Stimulated activated naive CD8-positive, alpha-beta T cell treated with anti-CD3 and anti-CD28 coated beads, Interleukin-15, Interleukin-2, amounts not matched to agents 100 ng/mL and 50 ng/mL, for 24 hours (primary cell): ENCODE measurements at regions not wholly inside any gene's neighbourhood (a gene's known extent, or its start where the extent isn't known, plus 50 kb on each side); places are given as distances from the start of the nearest gene placed in this dataset.

Experiments used
- H3K27ac Mint-ChIP-seq: one replicate; pipeline ENCODE4 v1.8.0; 2021; ENCODE audit warnings: mild to moderate bottlenecking, mixed read lengths
- H3K27me3 Mint-ChIP-seq: one replicate; pipeline ENCODE4 v1.8.0; 2021; ENCODE audit warnings: mixed read lengths
- H3K36me3 Mint-ChIP-seq: one replicate; pipeline ENCODE4 v1.8.0; 2021; ENCODE audit warnings: low read depth, mixed read lengths
- H3K4me1 Mint-ChIP-seq: one replicate; pipeline ENCODE4 v1.8.0; 2021; ENCODE audit warnings: low read depth, mixed read lengths
- H3K4me3 Mint-ChIP-seq: one replicate; pipeline ENCODE4 v1.8.0; 2021; ENCODE audit warnings: mild to moderate bottlenecking, mixed read lengths
- H3K9me3 Mint-ChIP-seq: one replicate; pipeline ENCODE4 v1.8.0; 2021; ENCODE audit warnings: mixed read lengths

DNA sequence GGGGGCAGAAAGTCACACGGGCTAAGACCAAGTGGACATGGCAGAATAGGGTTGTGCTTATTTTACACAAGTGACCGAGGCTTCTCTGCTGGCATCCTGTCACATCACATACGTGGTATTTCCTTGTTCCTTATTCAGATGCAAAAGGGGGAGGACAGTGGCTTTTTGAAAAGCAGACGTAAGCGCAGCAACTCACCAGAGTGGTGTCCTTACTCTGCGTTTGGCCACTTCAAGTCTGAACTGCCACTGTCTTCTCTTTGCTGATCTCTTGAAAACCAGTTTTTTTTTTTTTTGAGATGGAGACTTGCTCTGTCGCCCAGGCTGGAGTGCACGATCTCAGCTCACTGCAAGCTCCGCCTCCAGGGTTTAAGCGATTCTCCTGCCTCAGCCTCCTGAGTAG is 113.2 kb downstream of the SOX2 start:
- Mint-ChIP-seq H3K4me1 (no peaks in the 10 kb centered on the region), H3K27me3 (no peaks in the 10 kb centered on the region), H3K4me3 (no peak overlapping the region), H3K36me3 (no peaks in the 10 kb centered on the region), H3K27ac (no peak overlapping the region), H3K9me3 (peaks cover 3% of the 10 kb centered on the region)

DNA sequence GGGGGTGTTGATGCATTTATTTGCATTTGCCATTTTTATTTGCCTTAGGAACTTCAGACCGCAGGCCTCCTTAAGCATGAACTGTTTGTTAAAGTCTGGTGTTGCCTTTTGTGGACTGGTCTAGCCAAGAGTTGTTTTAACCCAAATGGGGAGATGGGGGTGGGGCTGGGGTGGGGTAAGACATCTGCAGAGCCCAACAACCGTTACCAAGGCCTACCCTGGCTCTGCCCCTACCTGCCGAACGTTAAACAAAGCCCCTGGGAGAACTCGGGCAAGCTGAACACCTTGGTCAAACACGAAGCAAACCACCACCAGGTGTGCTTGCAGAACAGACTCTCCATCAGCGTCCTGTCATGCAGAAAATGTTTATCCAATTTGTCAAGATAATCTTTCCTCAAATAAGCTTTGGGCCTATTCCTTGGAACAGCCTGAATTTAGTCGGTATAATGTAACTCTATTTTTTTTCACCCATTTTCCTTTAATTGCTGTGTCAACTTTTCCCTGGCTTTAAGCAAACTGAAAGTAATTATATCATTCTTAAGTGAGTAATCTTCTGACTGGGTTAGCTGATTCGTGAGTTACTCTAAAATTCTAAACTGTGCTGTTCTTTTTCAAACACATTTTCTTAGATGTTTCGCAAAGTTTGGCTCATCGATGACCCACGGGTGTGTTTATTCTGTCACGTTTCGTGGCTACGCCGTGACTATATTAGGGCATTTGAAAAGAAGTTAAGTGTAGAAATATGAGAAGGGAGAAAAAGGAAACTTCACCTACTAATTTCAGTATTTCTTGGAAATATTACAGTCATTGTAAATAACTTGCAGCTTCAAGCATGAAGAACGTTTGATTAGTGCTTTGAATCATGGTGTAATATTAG is 127.6 kb downstream of the SOX2 start:
- Mint-ChIP-seq H3K9me3 (no peaks in the 10 kb centered on the region), H3K27ac (no peak overlapping the region), H3K27me3 (peaks cover 3% of the 10 kb centered on the region), H3K36me3 (no peaks in the 10 kb centered on the region), H3K4me1 (no peaks in the 10 kb centered on the region), H3K4me3 (no peak overlapping the region)

DNA sequence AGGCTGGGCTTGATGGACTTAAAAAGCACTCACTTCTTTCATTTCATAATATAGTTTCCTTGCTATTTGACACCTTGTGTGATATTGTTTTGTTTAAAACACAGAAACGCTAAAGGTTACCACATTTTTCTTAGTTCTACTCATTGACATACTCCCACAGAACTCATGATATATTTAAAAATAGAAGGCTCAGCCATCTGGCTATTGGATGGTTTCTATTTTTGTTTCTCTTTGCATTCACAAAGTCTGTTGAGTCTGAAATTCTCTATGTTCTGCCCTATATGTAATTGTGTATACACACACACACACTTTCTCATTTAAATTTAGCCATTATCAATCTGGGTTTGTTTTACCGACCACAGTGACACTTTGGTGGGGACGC is 128.2 kb downstream of the SOX2 start:
- Mint-ChIP-seq H3K27me3 (peaks cover 3% of the 10 kb centered on the region), H3K27ac (no peak overlapping the region), H3K4me1 (no peaks in the 10 kb centered on the region), H3K9me3 (no peaks in the 10 kb centered on the region), H3K4me3 (no peak overlapping the region), H3K36me3 (no peaks in the 10 kb centered on the region)

DNA sequence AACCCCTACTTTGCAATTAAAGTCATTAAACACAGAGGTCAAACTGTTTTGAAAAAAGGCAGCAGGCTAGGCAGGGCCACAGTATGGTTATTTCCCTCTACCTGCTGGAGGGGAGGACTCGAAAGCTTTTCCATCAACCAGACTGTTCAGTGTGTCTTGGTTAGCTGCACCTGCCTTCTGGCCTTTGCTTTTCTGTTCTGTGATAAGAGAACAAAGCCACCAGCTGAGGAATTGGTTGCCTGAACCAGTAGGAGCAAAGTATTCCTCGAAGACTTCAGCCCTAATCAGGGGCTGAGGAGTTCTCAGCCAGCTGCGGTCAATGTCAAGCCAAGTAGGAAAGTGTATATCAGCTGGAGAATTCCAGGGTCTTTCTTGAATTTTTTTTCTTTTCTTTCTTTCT is 132.5 kb downstream of the SOX2 start:
- Mint-ChIP-seq H3K9me3 (no peaks in the 10 kb centered on the region), H3K4me1 (no peaks in the 10 kb centered on the region), H3K4me3 (no peak overlapping the region), H3K27me3 (no peaks in the 10 kb centered on the region), H3K36me3 (no peaks in the 10 kb centered on the region), H3K27ac (no peak overlapping the region)

DNA sequence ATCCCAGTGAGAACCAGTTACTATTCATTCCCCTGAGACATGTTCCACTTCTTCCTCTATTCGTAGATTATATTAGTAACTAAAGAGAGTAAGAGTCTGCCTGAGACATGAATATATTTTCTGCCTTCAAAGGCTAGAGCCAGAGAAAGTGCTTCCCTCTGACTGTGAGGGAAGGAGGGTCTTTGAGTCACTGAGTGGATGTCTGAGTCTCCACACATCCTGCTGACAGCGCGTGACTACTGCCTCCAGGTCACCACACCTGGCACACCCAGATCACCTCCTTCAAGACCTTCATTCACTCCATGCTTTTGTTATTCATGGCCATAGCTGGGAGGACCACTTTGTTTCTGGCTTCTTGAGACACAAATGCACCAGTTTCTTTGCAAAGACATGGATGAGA is 135.6 kb downstream of the SOX2 start:
- H3K27ac Mint-ChIP-seq = no peak overlapping the region
- no peak overlapping the region for H3K4me3 Mint-ChIP-seq
- no peaks in the 10 kb centered on the region for H3K9me3 Mint-ChIP-seq
- H3K4me1 Mint-ChIP-seq = no peaks in the 10 kb centered on the region
- H3K27me3 Mint-ChIP-seq = no peaks in the 10 kb centered on the region
- H3K36me3 Mint-ChIP-seq = no peaks in the 10 kb centered on the region

DNA sequence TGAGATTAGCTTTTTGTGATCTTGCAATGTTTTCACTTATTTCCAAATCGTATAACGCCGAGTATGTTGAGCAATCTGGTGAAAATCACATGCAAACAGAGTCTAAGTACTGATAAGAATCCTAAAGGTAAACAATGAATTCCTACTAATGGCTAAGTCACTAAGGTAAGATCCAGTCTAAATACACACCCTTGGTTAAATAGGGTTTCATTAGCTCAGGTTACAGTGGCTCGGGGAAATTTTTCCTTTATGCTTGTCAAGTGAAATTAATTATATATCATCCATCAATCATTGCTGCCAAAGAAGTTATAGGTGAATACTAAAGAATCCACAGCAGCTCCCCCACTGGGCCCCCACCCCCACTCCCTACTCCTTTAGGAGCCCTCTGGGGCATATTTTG is 139.3 kb downstream of the SOX2 start:
- Mint-ChIP-seq H3K4me1 (no peaks in the 10 kb centered on the region), H3K4me3 (no peak overlapping the region), H3K27ac (no peak overlapping the region), H3K9me3 (no peaks in the 10 kb centered on the region), H3K36me3 (no peaks in the 10 kb centered on the region), H3K27me3 (no peaks in the 10 kb centered on the region)

DNA sequence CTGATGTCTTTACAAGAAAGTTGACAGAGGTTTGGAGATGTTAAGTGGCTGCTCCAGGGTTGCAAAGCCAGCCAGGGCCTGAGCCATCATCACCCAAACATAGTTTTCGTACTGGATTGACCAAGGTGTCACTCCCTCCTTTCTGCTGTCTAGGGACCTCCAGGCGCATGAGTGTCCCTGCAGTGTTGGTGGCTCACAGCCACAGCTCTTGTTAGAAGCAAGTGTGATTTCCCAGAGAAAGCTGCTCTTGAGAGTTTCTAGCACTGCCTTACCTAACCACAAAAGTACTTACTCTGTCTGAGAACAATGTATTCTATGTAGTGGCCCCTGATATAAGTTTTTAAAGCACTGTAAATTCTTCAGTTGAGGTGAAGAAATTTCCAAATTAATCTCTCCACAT is 144.1 kb downstream of the SOX2 start:
- Mint-ChIP-seq H3K4me1 (no peaks in the 10 kb centered on the region), H3K4me3 (no peak overlapping the region), H3K36me3 (no peaks in the 10 kb centered on the region), H3K27ac (no peak overlapping the region), H3K27me3 (no peaks in the 10 kb centered on the region), H3K9me3 (no peaks in the 10 kb centered on the region)

DNA sequence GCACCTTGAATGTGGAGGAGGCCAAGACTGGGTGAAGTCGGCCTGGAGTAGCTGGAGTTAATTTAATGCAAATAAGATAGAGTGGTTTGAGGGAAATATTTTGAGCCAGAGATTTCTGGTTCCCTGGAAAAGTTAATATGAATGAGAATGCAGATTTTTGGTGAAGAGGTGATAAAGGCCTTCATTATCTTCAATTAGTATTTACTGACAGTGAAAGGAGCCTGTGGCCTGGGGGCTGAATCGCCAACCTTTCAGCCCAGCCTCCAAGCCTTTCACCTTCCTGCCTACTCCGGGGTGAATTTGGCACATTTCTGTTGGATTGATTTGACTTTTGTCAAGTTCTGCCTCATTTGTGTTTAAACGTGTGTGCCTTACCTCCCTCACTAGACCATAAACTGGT is 147.8 kb downstream of the SOX2 start:
- Mint-ChIP-seq H3K9me3 (no peaks in the 10 kb centered on the region), H3K27ac (no peak overlapping the region), H3K4me1 (no peaks in the 10 kb centered on the region), H3K27me3 (no peaks in the 10 kb centered on the region), H3K36me3 (no peaks in the 10 kb centered on the region), H3K4me3 (no peak overlapping the region)

DNA sequence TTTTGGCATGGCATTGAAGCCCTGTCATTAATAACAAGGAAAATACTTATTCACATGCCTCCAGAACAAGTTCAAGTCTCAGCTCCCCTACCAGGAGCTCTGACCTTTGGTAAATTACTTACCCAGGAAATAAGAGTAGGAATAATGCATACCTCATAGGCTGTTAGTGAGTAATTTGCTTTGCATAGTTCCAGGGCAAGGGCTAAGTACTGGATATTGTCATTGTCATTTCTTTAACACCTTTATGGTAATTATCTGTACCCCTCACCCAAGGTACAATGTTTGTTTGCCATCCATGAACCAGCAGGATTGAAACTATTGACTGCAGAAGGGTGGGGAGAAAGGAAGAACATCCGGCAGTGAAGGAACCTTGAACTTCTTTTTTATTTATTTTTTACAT is 148.5 kb downstream of the SOX2 start:
- Mint-ChIP-seq H3K4me1 (no peaks in the 10 kb centered on the region), H3K27ac (no peak overlapping the region), H3K36me3 (no peaks in the 10 kb centered on the region), H3K4me3 (no peak overlapping the region), H3K27me3 (no peaks in the 10 kb centered on the region), H3K9me3 (no peaks in the 10 kb centered on the region)

DNA sequence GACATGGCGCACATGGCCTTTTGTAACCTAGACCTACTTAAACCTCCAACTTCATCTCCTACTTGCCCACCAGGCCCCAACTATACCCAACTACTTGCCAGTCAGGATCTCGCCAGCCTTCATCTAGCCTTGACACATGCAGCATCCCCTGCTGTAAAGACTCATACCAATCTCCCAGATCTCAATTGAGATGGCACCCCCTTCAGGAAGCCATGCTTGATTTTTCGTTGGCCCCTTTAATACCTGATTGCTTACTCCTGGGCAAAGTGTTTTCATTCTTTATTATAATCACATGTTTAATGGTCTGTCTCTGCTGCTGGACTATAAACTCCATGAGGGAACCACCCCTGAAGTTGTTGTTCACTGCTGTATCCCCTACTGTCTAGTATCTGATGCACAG is 150.8 kb downstream of the SOX2 start:
- H3K4me3 Mint-ChIP-seq = no peak overlapping the region
- H3K27me3 Mint-ChIP-seq = no peaks in the 10 kb centered on the region
- no peaks in the 10 kb centered on the region for H3K9me3 Mint-ChIP-seq
- H3K4me1 Mint-ChIP-seq = no peaks in the 10 kb centered on the region
- no peak overlapping the region for H3K27ac Mint-ChIP-seq
- H3K36me3 Mint-ChIP-seq = no peaks in the 10 kb centered on the region

DNA sequence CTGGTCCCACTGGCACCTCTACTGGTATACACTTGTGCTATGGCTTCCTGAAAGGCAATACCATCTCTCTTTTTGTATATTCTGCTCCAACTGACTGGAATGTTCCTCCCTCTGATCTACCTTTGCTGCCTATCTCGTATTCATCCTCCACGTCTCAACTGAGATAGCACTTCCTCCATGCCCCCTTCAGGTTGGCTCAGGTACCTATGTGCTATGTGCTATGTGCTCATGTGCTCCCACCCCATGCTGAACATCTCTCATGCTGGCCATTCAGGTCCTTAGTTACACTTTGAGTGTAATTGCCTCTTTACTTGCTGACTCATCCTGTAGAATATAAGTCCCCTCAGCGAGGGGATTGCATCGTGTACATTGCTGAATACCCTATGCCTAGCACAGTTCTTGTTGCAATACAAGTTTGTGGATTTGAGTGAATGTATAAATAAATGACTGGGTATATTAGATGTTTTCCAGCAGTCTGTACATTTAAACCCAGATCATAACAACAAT is 156.9 kb downstream of the SOX2 start:
- H3K4me1 Mint-ChIP-seq = no peaks in the 10 kb centered on the region
- H3K27ac Mint-ChIP-seq = no peak overlapping the region
- H3K27me3 Mint-ChIP-seq = peaks cover 3% of the 10 kb centered on the region
- H3K9me3 Mint-ChIP-seq = no peaks in the 10 kb centered on the region
- no peak overlapping the region for H3K4me3 Mint-ChIP-seq
- no peaks in the 10 kb centered on the region for H3K36me3 Mint-ChIP-seq

DNA sequence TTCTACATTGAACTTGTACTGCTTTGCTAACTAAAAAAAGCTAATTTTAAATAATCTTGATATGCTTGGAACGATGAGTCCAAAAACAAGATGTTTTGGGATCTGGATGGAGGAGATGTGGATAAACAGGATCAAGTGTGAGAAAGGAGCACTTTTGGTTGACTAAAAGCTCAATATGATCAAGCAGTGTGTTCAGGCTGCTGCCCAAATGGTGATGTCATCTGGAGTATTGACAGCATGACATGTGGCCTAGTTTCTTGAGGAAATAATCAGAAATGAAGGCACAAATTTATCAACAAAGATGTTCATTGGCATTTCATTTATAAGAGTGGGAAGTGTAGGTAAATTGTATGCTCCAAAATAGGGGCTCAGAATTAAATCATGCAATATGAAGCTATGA is 161.2 kb downstream of the SOX2 start:
- Mint-ChIP-seq H3K4me1 (no peaks in the 10 kb centered on the region), H3K9me3 (no peaks in the 10 kb centered on the region), H3K27me3 (peaks cover 3% of the 10 kb centered on the region), H3K4me3 (no peak overlapping the region), H3K27ac (no peak overlapping the region), H3K36me3 (no peaks in the 10 kb centered on the region)

DNA sequence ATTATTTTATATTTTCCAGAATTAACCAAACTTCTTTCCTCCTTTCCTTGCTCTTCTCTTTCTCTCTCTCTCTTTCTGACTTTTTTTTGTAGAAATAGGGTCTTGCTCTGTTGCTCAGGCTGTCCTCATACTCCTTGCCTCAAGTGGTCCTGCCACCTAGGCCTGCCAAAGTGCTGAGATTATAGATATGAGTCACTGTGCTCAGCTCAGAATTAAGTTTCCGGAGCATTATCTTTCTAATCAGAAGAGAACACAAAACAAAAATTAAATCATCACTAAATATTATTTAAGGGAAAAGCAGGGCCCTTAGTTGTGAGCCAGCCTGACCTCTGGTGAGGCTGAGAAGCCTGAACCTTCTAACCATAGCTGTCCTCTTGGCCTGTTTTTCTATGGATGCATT is 168.2 kb downstream of the SOX2 start:
- no peak overlapping the region for H3K4me3 Mint-ChIP-seq
- no peaks in the 10 kb centered on the region for H3K27me3 Mint-ChIP-seq
- H3K27ac Mint-ChIP-seq = no peak overlapping the region
- no peaks in the 10 kb centered on the region for H3K4me1 Mint-ChIP-seq
- no peaks in the 10 kb centered on the region for H3K36me3 Mint-ChIP-seq
- H3K9me3 Mint-ChIP-seq = no peaks in the 10 kb centered on the region

DNA sequence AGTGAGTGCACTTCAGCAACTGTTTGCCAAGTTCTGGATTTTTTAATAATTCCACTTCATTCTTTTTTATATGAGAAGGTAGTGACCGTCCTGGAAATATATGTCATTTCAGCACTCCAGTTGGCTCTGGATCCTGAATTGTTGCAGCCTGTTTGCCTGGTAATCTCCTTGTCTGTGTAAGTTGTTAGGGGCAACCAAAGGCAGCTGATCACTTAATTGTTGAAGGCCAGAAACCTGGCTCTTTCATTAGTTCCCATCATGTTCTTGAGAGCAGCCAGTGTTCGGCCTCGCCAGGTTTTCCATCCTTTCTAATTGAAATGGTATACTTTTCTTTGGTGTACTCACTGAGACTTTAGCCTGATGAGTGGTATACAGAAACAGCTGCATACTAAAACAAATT is 168.6 kb downstream of the SOX2 start:
- Mint-ChIP-seq H3K9me3 (no peaks in the 10 kb centered on the region), H3K4me1 (no peaks in the 10 kb centered on the region), H3K36me3 (no peaks in the 10 kb centered on the region), H3K27me3 (no peaks in the 10 kb centered on the region), H3K4me3 (no peak overlapping the region), H3K27ac (no peak overlapping the region)

DNA sequence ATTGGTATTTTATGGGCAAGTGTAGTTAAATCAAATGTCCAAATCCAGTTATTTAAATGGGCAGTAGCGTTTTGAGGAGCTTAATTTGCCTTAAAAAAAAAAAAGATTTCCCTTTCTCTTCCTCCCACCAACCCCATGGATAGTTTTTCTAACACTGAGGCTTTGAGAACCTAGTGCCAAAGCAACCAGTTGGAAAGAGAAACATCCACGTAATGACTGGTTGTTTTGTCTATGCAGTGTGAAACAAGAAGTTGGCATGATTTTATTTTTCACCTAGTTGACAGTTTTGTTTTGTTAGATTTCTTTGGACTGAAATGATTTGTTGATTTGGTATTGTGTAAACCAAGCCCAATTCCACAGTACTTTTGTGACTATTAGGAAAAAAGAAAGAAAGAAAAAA is 170.0 kb downstream of the SOX2 start:
- no peaks in the 10 kb centered on the region for H3K9me3 Mint-ChIP-seq
- no peaks in the 10 kb centered on the region for H3K27me3 Mint-ChIP-seq
- H3K27ac Mint-ChIP-seq = no peak overlapping the region
- H3K4me1 Mint-ChIP-seq = no peaks in the 10 kb centered on the region
- no peak overlapping the region for H3K4me3 Mint-ChIP-seq
- H3K36me3 Mint-ChIP-seq = no peaks in the 10 kb centered on the region
